ENCODE measurements at regions not wholly inside any gene's neighbourhood (a gene's known extent, or its start where the extent isn't known, plus 50 kb on each side); places are given as distances from the start of the nearest gene placed in this dataset.

GRCh38 chr7:4399596-4399995 lies 282.5 kb upstream of the FOXK1 start:
- Histone ChIP-seq H3K36me3 (replicated peaks in 1 of 2; ENCODE audit: control insufficient read depth in 1 of 2, insufficient read depth in 2 of 2, low read length in 2 of 2) (no peaks in the 10 kb centered on the region), H3K4me3 (replicated peaks in 1 of 3; ENCODE audit: insufficient read depth in 1 of 3, low read depth in 2 of 3, low read length in 3 of 3) (no peak overlapping the region), H2AFZ (ENCODE audit: low read length) (no peak overlapping the region), H3K27ac (ENCODE audit: extremely low read length, insufficient read depth, low read length) (no peak overlapping the region), H3K9ac (ENCODE audit: insufficient read depth, low read depth, low read length) (no peak overlapping the region), H3K9me3 (ENCODE audit: low read length) (no peaks in the 10 kb centered on the region), H3K79me2 (ENCODE audit: insufficient read depth, low read length) (no peaks in the 10 kb centered on the region), H3K27me3 (ENCODE audit: control insufficient read depth in 1 of 2, insufficient read depth in 2 of 2, low read length in 2 of 2) (no peaks in the 10 kb centered on the region; a peak in 1 of 5 replicates), H3K4me1 (ENCODE audit: insufficient read depth, low read length) (no peaks in the 10 kb centered on the region), H3K4me2 (ENCODE audit: low read depth, low read length) (no peak overlapping the region), H4K20me1 (ENCODE audit: insufficient read depth, low read length) (no peaks in the 10 kb centered on the region)
- ATAC-seq (no peak), DNase-seq (ENCODE audit: low spot score) (no peak), FAIRE-seq (no peak)
- CTCF ChIA-PET (ENCODE audit: low intra/inter-chr PET ratio, low total read pairs), result no interaction called here
- no TSS peak for BruUV-seq (replicated peaks)
- in situ Hi-C loops (cut with HindIII; ENCODE audit: extremely low pct_ligation_motif_present, low pct_unique_long_range_greater_than_20kb), result no loop called here
- WGBS (ENCODE audit: low lambda C conversion rate), result 54% methylated on average over 8 of the region's 8 CpGs
- TF ChIP-seq CCDC6 (CRISPR knock-in tag; IDR thresholded peaks at IDR 0.05) (no peak), ZNF879 (CRISPR knock-in tag; IDR thresholded peaks at IDR 0.05) (no peak), FOXJ3 (CRISPR knock-in tag; IDR thresholded peaks at IDR 0.05; ENCODE audit: borderline replicate concordance) (no peak), ZSCAN25 (CRISPR knock-in tag; IDR thresholded peaks at IDR 0.05) (no peak), SSRP1 (CRISPR knock-in tag; IDR thresholded peaks at IDR 0.05) (no peak), ZFP82 (CRISPR knock-in tag; IDR thresholded peaks at IDR 0.05; ENCODE audit: borderline replicate concordance) (no peak), ZNF737 (CRISPR knock-in tag; IDR thresholded peaks at IDR 0.05; ENCODE audit: borderline replicate concordance) (no peak), TEAD2 (CRISPR knock-in tag; IDR thresholded peaks at IDR 0.05) (no peak), MBNL3 (CRISPR knock-in tag; conservative IDR thresholded peaks at IDR 0.05) (no peak), ZNF562 (CRISPR knock-in tag; IDR thresholded peaks at IDR 0.05; ENCODE audit: borderline replicate concordance) (no peak), HMG20B (CRISPR knock-in tag; conservative IDR thresholded peaks at IDR 0.05) (no peak), BCL3 (CRISPR knock-in tag; IDR thresholded peaks at IDR 0.05) (no peak), TAF1 (CRISPR knock-in tag; IDR thresholded peaks at IDR 0.05) (no peak), ZNF580 (CRISPR knock-in tag; IDR thresholded peaks at IDR 0.05; ENCODE audit: borderline replicate concordance, low read depth) (no peak), ZNF335 (CRISPR knock-in tag; IDR thresholded peaks at IDR 0.05) (no peak), SMARCC2 (IDR thresholded peaks at IDR 0.05) (no peak)
- POLR2A ChIA-PET, result no interaction called here
- intact Hi-C loops (cut with micrococcal nuclease; ENCODE audit: unreplicated experiment), result no loop called here

All from HepG2 (cell line).